DMS153 treated with DMSO at 0.1 percent for 48 hours (cell line): ENCODE measurements at regions not wholly inside any gene's neighbourhood (a gene's known extent, or its start where the extent isn't known, plus 50 kb on each side); places are given as distances from the start of the nearest gene placed in this dataset.
A peak's percentile ranks its signal among the peaks of the same experiment; 100 is the strongest.
"Not testable (repeated sequence)": the region's sequence is repeated elsewhere in the genome, so short reads cannot be mapped to it uniquely, and the experiment has no call there.

Source experiments
- DNase-seq: peaks from one replicate; lab custom pipeline; 2025; ENCODE audit not compliant: unreplicated experiment; lab: John Stamatoyannopoulos, UW

- no peak for DNase-seq
Observed at GRCh38 chr1:65020774-65021173, 54.4 kb upstream of the JAK1 start.

GRCh38 chr1:65021795-65022194 is 55.4 kb upstream of the JAK1 start:
- DNase-seq = no peak

GRCh38 chr1:65022216-65022615 is 55.9 kb upstream of the JAK1 start:
- DNase-seq = no peak

DNA sequence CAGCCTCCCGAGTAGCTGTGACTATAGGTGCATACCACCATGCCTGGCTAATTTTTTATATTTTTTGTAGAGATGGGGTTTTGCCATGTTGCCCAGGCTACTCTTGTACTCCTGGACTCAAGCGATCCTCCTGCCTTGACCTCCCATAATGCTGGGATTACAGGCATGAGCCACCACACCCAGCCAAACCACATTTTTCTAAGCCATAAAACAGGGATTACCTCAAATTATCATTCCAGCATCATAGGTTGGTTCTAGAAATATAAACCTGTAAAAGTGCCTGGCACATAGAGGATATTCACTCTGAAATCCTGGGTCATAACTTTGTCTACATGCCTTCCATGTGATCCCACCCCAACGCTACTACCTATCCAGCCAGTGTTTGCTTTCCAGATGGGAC is 59.4 kb upstream of the JAK1 start:
- DNase-seq = no peak

DNA sequence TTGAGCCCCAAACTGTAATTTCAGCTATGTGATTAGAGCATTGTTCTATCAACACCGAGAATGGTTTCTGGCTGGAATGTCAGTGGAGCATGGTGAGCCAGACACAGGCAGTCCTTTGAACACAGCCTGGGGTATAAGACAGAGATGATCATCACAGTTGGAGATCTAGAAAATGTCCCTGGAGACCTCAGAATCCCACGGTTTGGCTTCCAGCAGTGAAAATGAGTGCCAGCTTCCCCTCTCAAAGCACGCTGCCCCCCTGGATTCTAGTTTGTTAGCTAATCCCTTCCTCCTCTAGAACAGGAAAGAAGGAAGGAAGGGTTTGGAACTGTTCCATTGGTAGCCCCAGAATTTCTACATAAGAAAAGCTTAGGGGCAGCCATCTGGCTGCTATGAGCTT is 59.9 kb upstream of the JAK1 start:
- DNase-seq = no peak

DNA sequence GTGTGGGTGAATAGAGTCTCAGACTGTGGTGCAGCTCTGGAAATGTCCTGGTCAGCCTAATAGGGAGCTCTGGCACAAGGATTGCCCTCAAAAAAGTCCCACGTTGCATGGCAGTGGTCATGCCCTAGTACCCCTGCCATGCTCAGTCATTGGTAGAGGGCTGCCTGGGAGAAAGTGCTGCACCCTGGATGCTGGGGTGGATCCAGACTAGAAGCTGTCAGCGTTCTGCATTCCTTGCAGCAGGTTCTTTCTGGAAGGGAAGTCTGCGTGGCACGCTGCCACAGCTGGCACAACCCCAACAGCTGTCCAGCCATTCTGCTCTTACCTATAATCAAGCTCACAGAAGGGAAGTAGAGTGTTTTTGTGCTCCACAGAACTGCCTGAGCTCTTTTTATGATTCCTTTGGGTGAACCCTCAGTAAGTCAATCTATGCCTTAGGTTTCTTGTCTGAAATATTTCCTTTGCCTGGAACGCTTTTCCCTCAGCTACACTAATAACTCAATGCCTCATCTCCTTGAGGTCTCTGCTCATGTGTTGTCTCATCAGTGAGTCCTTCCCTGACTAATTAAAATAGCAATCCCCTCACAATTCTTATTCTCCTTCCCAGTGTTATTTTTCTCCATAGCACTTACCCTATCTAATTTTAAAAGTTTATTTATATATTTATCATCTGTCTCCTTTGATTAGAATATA is 61.5 kb upstream of the JAK1 start:
- no peak for DNase-seq

- DNase-seq = not testable (repeated sequence)
Observed at GRCh38 chr1:65029434-65029833, 63.1 kb upstream of the JAK1 start.

GRCh38 chr1:65034879-65035278 is 68.5 kb upstream of the JAK1 start:
- DNase-seq = not testable (repeated sequence)

- no peak for DNase-seq
Observed at GRCh38 chr1:65036570-65037051, 70.3 kb upstream of the JAK1 start.

GRCh38 chr1:65039066-65039465 is 72.7 kb upstream of the JAK1 start:
- DNase-seq = no peak

DNA sequence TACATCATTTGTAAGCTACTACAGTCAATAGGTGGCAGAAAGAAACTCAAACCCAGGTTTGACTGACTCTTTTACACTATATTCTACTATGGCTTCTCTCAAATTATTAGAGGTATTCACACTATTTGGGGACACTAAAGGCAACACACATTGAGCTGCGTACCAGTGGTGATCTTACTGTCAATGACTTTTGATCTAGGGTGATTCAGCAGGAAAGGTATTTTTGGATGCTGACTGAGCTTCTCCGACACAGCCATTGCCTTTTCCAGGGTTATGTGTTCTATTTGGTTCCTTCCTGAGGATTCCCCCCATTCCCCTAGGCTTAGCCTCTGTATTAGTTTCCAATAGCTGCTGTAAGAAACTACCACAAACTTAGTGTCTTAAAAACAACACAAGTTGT is 73.2 kb upstream of the JAK1 start:
- no peak for DNase-seq

DNA sequence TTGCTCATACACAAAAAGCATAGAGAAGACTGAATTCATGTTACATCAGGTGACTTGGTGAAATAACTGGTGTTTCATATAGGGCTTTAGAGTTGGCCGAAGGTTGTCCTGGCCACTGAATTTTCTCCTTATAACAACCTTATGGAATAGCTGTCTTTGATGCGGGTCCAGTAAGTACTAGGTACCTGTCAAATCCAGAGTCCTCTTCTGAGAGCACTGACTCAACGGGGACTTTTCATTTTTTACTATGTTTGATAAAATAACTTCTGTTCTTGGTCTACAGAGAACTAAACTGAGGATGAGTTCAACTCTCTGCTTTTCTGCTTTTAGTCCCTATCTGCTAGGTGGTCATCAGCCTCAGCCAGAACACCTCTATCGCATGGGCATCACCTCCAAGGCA is 76.1 kb upstream of the JAK1 start:
- no peak for DNase-seq

- no peak for DNase-seq
Observed at GRCh38 chr1:65044411-65044810, 78.1 kb upstream of the JAK1 start.

DNA sequence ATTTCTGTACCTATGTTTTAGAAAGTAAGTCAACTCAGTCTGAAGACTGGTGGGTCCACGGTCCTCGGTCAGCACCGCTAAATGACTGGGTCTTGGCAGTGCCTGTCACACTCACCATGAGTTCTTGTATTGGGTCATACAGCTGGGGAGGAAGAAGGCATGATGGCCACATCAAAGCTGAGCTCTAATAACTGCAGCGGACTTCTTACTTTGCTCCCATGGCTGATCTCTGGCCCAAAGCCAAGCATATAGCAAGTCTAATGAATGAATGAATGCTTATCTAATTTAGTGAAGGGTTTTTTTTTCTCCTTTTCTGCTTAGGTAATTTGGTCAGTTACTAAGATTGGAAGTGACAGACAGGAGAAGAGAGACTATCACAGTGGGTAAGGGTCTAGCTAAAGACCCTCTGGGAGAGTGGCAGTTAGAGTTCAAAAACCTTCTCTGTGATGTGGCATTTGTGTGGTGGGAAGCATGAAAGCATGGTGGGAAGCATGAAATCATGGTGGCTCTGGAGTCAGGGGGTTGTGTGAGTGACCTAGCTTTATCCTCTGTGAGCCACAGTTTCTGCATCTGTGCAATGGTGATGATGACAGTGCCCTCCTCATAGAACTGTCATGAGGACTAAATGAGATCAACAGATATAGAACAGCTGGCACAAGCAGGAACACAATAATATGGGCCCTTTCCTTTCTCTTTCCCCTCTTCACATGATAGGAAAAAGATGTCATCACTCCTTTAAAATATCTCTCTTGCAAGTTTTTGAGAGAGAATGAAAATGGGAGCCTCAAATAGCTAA is 78.9 kb upstream of the JAK1 start:
- no peak for DNase-seq

DNA sequence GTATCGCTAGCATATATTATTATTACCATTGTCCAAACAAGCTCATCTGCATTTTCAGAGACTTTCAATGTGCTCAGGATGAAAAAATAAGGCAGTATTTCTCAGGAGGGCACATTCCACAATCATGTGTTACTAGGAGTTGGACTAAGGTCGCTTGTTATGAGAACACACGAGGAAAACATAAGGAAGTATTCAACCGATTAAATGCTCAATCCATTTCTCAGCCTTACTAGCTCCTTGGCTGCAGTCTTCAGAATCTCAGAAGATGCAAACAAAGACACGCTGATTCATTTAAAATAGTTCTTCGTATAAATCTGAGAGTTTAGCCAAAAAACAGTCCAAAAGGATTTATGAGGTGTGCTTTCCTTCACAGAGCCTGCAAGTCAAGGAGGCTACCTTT is 82.0 kb upstream of the JAK1 start:
- DNase-seq = no peak

- no peak for DNase-seq
Observed at GRCh38 chr1:65049941-65050713, 83.8 kb upstream of the JAK1 start.

GRCh38 chr1:65050735-65051134 is 84.4 kb upstream of the JAK1 start:
- DNase-seq = peak; percentile 48

DNA sequence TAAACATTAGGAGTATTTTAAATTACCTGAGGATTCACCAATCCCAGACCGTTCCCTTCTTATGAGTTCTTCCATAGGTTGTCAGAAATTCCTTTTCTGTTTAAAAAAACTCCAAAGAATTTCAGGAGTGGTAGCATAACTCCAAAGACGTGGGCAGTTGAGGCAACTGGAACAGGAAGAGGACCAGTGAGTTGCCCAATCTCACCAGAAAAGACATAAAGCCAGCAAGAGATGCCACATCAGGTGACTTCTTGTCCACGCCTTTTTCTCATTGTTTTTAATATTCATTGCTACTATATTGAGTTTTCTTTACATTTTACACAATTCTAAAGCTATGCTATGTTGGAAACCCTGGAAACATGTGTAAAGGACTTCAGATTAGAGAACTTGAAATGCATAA is 88.1 kb upstream of the JAK1 start:
- no peak for DNase-seq

- no peak for DNase-seq
Observed at GRCh38 chr1:65055747-65056146, 89.4 kb upstream of the JAK1 start.

- DNase-seq = no peak
Observed at GRCh38 chr1:65056234-65056633, 89.9 kb upstream of the JAK1 start.

GRCh38 chr1:65056866-65057265 is 90.5 kb upstream of the JAK1 start:
- no peak for DNase-seq
